K562 (cell line): ENCODE measurements at regions not wholly inside any gene's neighbourhood (a gene's known extent, or its start where the extent isn't known, plus 50 kb on each side); places are given as distances from the start of the nearest gene placed in this dataset.

Source experiments
- JUND ChIP-seq, 2 experiments: IDR thresholded peaks; 2 replicates in 1 of 2; 3 replicates in 1 of 2; pipeline ENCODE4 v1.6.1; 2011; ENCODE audit warnings: borderline replicate concordance in 2 of 2, low read depth in 2 of 2, low read length in 2 of 2, improper control_type of control experiment in 1 of 2, missing biosample characterization in 1 of 2, missing genetic modification characterization in 1 of 2, missing genetic modification reagents in 1 of 2
- MXI1 ChIP-seq: IDR thresholded peaks from 2 replicates; pipeline ENCODE4 v1.6.1; 2011; ENCODE audit warnings: low read depth, mild to moderate bottlenecking, improper control_type of control experiment, low read length
- RCOR1 ChIP-seq, 2 experiments: IDR thresholded peaks; 2 replicates each; pipeline ENCODE4 v1.6.1; 2012; ENCODE audit warnings: low read depth in 2 of 2, low read length in 2 of 2, borderline replicate concordance in 1 of 2, improper control_type of control experiment in 1 of 2
- SIN3A ChIP-seq, 2 experiments: fragments of 150-350 bp in 1 of 2; IDR thresholded peaks; 2 replicates each; pipeline ENCODE4 v1.6.1; 2011 to 2016; ENCODE audit warnings: borderline replicate concordance in 2 of 2, low read depth in 2 of 2, low read length in 2 of 2, mild to moderate bottlenecking in 2 of 2, moderate library complexity in 2 of 2; ENCODE audit not compliant: control insufficient read depth in 1 of 2
- TF ChIP-seq, protein P1 (sequence below): fragments of 450-650 bp; IDR thresholded peaks from 2 replicates; pipeline ENCODE4 v1.6.1; 2016
- TF ChIP-seq, protein P2 (sequence below), 2 experiments: fragments of 450-650 bp; formaldehyde crosslinking in 1 of 2; IDR thresholded peaks; 2 replicates each; pipeline versions ENCODE4 v1.4.0 to v1.6.1; 2014 to 2020; ENCODE audit warnings: mild to moderate bottlenecking in 2 of 2, borderline replicate concordance in 1 of 2, low read depth in 1 of 2

DNA sequence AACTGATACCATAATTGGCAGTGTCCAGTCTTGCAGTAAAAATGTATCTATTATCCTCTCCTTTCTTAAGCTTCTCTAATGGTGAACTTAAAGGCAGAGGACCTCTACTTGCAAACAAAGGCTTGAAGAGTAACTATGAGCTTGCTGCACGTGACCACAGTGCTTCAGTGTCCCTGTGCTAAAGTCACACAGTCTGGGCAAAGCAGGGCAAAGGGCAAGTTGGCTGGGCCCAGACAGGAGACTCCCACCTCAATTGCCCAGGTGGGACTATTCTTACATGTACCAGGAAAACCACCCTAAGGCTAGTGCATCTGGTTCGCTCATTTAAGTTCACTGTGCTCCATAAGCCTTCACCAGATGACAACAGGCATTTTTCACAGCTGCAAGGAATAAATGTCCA is 374.2 kb upstream of the PROX1 start:
- no peak for TF ChIP-seq MXI1
- TF ChIP-seq, protein P1, sequence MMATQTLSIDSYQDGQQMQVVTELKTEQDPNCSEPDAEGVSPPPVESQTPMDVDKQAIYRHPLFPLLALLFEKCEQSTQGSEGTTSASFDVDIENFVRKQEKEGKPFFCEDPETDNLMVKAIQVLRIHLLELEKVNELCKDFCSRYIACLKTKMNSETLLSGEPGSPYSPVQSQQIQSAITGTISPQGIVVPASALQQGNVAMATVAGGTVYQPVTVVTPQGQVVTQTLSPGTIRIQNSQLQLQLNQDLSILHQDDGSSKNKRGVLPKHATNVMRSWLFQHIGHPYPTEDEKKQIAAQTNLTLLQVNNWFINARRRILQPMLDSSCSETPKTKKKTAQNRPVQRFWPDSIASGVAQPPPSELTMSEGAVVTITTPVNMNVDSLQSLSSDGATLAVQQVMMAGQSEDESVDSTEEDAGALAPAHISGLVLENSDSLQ: no peak
- TF ChIP-seq, protein P2, sequence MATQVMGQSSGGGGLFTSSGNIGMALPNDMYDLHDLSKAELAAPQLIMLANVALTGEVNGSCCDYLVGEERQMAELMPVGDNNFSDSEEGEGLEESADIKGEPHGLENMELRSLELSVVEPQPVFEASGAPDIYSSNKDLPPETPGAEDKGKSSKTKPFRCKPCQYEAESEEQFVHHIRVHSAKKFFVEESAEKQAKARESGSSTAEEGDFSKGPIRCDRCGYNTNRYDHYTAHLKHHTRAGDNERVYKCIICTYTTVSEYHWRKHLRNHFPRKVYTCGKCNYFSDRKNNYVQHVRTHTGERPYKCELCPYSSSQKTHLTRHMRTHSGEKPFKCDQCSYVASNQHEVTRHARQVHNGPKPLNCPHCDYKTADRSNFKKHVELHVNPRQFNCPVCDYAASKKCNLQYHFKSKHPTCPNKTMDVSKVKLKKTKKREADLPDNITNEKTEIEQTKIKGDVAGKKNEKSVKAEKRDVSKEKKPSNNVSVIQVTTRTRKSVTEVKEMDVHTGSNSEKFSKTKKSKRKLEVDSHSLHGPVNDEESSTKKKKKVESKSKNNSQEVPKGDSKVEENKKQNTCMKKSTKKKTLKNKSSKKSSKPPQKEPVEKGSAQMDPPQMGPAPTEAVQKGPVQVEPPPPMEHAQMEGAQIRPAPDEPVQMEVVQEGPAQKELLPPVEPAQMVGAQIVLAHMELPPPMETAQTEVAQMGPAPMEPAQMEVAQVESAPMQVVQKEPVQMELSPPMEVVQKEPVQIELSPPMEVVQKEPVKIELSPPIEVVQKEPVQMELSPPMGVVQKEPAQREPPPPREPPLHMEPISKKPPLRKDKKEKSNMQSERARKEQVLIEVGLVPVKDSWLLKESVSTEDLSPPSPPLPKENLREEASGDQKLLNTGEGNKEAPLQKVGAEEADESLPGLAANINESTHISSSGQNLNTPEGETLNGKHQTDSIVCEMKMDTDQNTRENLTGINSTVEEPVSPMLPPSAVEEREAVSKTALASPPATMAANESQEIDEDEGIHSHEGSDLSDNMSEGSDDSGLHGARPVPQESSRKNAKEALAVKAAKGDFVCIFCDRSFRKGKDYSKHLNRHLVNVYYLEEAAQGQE (IDR thresholded peaks at IDR 0.05; ENCODE audit: borderline replicate concordance): no peak
- TF ChIP-seq, protein P2 (CRISPR knock-in tag; IDR thresholded peaks at IDR 0.05; ENCODE audit: low read depth): no peak
- no peak for TF ChIP-seq RCOR1 (IDR thresholded peaks at IDR 0.05; ENCODE audit: borderline replicate concordance in 1 of 2, low read depth in 2 of 2, low read length in 2 of 2)
- no peak for TF ChIP-seq SIN3A (IDR thresholded peaks at IDR 0.05; ENCODE audit: borderline replicate concordance in 2 of 2, control insufficient read depth in 1 of 2, low read depth in 2 of 2, low read length in 2 of 2)
- TF ChIP-seq JUND (IDR thresholded peaks at IDR 0.05; ENCODE audit: borderline replicate concordance, low read depth, low read length): no peak
- TF ChIP-seq JUND (tag; IDR thresholded peaks at IDR 0.05; ENCODE audit: borderline replicate concordance, low read depth, low read length): no peak
